GF-D8 (cell line): ENCODE measurements at regions not wholly inside any gene's neighbourhood (a gene's known extent, or its start where the extent isn't known, plus 50 kb on each side); places are given as distances from the start of the nearest gene placed in this dataset.

Source experiments
- DNase-seq: peaks from one replicate; lab custom pipeline; 2025; lab: John Stamatoyannopoulos, UW

DNA sequence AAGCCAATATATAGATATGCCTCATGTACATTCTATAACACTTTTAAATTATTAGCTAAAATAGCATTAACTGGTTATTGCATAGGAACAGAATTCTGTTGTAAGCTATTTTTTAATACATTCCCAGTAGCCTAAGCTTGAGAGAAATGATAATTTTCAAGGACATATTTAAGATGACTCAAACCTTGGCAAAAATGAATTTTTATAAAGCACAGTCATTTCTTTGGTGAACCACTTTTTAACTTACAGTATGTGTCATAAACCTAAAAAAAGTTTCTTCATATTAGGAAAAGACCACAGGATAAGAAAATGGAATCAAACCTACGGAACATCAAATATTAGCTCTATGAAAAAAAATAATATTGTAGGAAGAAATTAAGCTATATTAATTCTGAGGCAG lies 986.3 kb downstream of the STIM2 start:
- DNase-seq = no peak

DNA sequence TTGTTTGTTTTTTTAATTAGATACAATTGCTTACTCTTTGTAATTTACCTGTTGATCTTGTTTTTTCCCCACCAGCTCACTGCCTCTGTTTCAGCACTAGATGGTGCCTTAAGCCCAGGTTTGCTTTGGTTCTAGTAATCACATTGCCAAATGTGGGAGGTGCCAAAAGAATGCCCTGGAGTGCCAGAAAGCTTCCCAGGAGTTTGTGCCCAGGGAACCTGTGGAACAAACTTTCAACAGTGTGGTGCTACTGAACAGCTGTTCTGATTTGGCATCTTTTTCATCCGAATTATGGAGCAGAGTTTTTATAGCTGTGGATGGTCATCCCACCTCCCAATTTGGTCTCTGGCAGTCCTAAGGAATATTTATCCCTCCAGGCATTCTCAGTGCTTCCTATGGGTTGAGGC lies 1000.7 kb downstream of the STIM2 start:
- DNase-seq = no peak

DNA sequence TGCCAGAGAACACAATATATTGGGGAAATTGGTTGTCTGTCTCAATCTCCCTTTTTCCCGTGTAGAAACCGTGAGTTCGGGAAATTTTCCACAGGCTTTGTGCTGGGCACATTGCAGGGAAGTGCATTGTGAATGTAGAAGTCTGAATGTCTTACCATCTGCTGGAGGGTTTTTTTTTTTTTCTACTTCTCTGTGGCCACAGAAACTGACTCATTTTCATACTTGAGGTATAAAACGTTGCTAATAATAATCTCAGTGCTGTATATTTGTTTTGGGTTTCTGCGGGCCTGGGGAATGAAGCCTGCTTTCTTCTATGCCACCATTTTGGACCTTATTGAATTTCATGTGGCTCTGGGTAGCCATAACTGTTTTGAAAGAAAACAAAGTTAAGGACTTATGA lies 1001.2 kb downstream of the STIM2 start:
- no peak for DNase-seq

DNA sequence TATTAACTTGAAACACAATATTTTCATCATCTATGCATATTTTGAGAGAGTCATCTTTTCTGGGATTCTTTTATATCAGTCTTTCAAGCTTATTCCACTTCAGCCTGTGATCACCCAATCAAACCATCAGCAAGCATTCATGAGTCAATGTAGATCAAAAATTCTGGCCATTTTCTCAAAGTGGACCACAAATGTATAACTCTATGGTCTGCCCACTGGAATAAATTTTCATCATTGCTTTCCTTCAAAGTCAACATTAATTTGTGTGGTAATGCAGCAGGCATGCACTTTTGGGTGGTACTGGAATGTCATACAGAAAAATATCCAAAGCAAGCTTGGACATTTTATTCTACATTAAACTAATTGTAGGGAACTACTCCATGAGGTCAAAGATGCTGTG lies 1013.0 kb downstream of the STIM2 start:
- DNase-seq = no peak

DNA sequence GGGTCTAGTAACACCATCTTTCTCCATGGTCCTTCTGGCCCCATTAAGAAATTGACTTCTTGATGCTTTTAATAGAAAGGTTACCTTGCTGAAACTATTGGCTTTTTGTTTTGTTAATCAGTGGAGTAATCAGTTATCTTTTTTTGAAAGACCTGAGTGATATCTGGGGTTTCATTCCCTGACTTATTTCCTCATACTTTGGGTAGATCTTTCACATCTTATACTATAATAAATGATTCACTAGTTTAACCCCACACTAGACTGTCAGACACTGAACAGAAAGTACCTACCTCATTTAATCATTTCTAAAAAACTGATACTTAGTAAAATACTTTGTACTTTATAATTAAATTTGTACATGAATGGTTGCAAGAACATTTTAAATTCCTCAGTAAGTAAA lies 1021.1 kb downstream of the STIM2 start:
- no peak for DNase-seq

DNA sequence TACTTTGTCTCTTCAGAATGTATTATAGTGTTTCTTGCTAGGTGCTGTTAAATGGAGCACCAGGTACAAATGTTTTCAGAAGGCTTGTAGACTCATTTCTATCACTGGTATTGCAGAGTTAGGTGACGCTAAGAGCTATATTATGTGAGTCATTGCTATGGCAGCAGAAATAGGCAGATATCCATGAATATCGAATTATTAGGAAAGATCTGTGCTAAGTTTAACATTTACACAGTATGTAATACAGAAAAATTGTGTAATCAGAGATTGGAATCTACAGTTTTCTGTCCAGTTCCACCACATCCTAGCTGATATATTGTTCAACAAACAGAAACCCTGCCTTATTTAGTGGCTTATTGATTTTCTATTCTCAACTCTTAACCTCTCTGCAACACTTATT lies 1025.5 kb downstream of the STIM2 start:
- no peak for DNase-seq

DNA sequence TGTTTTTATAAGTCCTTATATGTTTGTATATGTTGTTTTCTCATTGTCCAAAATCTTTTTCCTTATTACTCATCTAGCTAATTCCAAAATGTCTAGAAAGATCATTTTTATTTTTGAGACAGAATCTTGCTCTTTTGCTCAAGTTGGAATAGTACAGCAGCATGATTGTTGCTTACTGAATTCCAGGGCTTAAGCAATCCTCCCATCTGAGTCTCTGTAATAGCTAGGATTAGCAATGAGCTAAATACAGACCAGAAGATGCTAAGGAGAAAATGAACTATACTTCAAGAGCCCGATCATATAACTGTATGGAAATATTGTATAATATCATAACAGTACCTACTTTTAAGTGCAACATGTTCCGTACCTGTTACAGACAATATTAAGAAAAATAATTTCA lies 1027.0 kb downstream of the STIM2 start:
- no peak for DNase-seq

DNA sequence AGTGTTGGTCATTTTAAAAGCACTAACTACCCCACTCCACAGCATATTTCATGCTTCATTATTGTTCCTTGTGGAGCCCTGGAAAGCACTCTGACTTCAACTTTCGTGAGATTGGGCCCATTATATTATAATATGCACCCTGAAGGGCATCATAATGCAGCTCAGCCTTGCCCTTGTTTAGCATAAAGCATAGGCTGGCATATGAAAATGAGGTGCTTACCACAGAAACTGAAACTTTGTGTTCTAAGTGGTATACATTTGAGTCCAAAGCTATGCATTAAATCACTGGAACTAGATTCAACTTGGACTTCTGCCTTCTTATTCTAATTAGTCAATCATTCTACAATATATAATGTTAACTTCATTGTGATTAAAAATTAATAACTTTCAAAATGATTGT lies 1027.9 kb downstream of the STIM2 start:
- no peak for DNase-seq

DNA sequence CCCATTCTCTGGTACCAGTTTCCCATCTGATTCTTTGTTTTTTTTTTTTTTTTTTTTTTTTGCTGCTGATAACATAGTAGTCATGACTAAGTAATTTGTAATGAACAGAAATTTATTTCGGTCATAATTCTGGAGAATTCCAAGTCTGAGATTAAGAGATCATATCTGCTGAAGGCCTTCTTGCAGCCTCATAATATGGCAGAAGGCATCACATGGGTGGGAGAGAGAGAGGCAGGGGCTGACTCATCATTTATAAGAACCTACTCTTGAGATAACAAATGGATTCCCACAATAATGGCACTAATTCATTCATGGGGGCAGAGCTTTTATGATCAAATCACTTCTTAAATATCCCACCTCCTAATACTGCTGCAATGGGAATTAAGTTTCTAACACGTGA lies 1034.3 kb downstream of the STIM2 start:
- DNase-seq = no peak

DNA sequence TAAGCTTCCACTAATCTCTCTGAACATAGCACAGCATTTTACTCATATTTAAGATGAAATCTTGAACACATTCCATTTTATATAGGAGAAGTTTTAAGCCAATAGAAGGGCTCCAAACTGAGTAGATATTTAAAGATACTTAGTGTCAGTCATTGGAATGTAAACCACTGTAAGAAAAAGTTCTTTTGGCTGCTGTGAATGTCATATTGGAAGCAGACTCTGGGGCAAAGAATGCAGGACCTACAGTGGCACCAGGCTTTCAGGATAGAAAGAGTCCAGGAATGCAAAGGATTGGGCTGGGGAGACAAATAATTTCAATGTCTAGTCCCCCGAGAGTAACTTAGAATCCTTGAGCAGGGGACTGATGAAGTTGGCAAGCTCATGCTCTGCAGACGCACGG lies 1047.7 kb downstream of the STIM2 start:
- no peak for DNase-seq

DNA sequence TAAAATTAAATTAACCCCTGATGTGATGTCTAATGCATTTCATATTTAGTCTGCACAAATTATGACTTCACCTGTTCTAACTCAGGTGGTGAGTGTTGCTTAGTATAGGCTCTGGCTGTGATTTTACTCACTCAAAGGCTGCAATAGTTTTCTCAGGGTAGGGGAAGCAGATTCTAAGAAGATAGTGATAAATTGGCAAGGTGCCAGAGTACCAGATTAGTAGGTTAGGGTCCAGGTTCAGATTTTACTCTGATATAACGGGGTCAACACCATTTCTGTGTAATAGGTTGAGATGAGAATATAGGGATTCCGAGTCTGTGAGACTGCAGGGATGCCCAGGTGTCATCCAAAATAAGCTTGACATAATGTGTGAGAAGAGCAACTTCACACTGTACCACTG lies 1049.6 kb downstream of the STIM2 start:
- no peak for DNase-seq

DNA sequence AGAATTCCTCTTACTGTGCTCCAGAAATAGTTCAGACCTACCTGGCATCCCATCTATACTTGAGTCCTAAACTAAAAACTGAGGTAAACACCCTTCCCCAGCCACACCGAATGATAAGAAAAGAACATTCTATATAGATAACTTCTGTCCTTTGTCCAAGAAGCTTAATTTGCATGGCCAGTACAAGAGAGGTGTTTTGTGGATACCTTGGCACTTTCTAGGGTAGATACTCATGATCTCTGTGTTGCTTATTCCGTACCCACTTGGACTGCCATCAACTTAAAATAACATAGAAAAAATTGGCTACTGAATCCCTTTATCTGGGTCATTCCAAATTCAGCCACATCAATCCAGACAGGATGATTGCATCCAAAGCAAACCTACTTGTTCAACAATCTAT lies 1050.4 kb downstream of the STIM2 start:
- no peak for DNase-seq

DNA sequence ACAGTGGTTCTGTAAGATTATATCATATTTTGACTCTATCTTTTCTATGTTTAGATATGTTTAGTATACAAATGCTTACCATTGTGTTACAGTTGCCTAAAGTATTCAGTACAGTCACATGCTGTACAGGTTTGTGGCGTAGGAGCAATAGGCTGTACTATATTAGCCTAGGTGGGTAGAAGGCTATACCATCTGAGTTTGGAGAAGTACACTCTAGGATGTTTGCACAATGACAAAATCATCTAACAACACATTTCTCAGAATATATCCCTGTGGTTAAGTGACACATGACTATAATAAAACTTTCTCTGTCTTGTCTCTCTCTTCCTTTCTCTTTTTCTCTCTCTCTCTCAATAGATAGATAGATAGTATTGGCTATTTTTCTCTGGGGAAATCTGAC lies 1053.1 kb downstream of the STIM2 start:
- no peak for DNase-seq

DNA sequence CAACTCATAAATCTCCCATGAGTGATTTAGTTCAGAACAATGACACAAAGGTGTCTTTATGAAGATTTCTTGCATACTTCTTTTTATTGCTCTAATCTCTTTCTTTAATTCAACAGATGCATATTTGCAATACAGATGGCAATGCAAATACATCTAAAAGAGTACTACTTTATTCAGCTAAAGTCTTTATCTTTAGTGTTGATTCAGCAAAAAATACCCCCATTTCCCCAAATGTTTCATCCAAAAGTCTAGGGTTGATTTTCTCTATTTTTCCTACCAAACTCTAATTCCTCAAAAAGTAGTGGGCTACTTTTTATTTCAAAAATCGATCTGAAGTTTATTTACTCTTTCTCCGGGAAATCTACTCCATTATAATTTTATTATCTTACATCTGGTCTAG lies 1055.2 kb downstream of the STIM2 start:
- DNase-seq = no peak

DNA sequence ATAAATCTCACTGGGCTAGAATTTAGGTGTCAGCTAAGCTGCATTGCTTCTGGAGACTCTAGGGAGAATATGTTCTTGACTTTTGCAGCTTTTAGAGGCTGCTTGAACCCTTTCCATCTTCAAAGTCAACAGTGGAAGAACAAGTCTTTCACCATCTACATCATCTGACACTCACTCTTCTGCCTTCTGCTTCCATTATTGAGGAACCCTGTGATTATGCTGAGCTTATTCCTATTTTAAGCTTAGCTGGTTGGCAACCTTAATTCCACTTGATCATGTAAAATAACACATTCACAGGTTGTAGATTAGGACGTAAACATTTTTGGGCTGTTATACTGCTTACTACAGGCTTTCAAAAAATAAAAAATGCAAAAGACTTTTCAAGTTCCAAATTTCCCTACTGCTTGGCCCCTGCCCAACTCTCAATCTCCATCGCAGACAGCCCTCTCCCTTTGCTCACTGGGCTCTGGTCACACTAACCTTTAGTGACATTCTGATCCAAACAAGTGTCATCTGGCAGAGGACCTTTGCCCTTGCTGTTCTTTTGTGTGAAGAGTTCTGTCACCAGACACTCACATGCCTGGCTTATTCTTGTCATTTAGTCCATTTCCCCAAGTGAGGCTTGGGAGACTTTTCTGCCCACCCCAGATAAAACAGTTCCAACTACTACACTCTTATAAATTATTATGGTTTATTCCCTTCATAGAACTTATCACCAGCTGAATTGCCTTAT lies 1056.0 kb downstream of the STIM2 start:
- DNase-seq = no peak

DNA sequence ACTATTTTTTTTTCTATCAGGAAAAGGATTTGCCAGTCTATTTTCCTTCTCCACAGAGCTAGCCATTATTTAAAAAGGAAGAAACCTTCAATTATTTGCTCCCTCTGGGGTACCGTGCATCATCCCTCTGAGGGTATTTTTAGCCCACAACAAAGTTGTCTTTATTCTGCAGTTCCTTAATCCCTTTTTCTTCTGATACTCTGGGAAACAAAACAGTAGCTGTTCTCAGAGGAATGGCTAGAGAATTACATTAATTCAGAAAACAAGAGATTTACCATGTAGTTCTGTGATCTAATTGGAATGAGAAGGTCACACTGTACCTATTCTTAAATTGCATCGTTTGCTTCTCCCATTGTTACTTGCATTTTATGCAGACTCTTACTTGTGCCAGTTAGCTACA lies 1056.7 kb downstream of the STIM2 start:
- no peak for DNase-seq

DNA sequence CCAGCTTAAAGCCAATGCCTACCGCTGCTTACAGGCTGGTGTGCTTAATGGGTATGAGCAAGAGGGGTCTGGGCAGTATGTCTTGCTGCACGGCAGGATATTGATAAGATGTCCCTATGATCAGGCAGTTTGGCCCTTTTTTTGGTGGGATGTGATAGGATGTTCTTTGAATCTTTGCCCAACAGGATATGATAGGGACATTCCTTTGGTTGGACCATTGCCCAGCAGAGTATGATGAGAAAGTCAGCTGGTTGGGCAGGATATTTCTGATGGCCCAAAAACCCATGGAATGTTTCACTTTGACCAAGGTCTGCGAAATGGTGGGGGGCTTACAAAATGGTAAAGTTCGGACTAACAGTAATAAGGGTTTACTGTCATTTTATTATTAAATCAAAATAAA lies 1060.6 kb downstream of the STIM2 start:
- no peak for DNase-seq

DNA sequence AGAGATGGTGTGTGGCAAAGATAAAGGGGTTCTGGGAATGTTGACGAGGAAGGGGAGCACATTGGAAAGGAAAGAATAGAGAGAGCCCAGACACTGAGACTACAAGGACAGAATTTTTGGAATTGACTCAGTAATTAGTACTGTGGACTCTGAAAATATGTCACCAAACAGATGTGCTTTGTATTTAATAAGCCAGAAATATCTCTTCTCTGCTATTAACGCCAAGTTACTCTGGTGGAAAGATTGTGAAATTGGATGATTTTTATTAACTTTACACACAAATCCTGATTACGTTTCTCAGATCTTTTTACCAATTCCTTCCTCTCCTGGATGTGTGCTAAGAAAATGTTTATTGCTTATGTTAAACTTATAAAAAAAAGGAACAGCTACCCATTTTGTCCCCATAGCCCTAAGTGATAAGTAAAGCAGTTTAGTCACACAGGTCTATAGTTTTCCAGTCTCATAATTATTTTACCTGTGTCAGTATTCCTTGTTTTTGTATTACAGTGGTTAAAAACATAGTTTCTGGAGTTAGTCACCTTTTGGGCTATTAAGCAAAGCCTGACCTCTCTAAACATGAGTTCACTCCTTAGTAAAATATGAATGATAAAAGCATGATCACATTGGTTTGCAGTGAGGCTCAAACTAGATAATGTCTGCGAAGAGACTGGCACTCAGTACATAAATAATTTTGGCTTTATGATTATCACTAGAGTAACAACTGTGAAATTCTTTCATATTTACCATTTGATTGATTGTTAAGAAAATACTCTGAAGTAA lies 1068.3 kb downstream of the STIM2 start:
- no peak for DNase-seq

DNA sequence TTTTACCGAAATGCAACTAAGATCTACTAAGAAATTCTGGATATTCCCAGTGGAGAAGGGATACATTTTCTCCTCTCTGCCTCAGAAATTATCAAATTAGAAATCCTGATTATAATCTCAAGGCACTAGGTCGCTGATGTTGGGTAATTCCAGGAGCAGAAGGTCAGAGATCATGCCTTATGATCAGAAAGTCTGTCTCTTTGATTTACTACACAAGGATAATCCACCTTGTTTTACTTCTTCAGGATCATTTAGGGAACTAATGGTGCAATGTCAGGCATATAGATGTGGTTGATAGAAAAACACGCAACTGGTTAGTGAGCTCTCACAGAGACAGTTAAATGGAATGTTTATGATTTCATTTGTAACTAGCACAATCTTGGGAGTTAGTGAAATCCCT lies 1069.7 kb downstream of the STIM2 start:
- DNase-seq = no peak

DNA sequence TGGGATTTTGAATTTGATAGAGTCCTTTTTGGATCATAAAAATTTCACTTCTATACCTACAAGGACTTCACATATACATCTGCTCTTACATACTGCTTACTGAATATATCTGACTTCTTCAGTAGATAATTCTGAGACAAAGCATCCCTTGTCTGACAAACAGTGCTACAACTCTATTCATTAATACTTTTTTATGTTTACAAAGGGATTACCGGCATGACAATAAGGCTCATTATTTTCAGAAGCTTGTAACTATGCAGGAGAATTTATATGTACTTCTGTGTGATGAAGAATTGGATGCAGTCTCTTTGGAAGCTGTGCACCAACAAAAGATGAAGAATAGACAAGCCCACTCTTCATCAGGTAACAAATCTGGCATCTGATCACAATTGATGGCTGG lies 1070.3 kb downstream of the STIM2 start:
- DNase-seq = no peak

DNA sequence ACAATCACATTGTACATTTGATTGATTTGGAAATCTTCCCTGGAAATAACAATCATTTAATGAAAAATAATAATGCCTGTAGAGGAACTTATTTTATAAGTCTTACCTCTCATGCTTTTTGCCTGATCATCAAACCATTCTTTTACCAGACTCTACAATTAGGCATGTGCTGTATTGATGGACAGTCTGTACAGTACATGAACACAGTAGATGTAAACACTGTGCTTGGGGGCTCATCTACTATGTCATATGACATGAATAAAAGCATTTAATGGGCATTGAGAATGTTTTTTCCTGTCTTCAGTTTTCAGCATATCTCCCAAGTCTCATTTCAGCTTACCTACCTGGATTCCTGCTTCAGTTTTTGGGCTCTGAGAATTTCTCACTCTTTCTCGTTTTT lies 1070.9 kb downstream of the STIM2 start:
- no peak for DNase-seq

DNA sequence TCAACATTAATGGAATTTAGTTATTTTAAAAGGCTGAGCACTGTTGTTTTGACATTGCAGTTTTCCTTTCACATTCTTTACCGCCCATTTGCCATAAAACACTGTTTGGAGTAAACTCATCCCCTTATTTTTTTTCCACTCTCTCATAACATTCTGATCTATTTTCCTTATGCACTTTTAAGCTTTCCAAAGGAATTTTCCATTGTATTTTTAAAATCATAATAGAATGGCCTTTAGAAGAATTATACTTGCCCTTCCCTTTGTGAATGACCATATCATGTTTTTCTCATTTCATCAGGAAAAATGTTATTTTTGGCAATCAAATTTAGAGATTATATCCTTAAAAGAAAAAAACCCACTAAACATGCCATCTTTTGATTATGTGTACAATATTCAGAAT lies 1074.2 kb downstream of the STIM2 start:
- DNase-seq = no peak

DNA sequence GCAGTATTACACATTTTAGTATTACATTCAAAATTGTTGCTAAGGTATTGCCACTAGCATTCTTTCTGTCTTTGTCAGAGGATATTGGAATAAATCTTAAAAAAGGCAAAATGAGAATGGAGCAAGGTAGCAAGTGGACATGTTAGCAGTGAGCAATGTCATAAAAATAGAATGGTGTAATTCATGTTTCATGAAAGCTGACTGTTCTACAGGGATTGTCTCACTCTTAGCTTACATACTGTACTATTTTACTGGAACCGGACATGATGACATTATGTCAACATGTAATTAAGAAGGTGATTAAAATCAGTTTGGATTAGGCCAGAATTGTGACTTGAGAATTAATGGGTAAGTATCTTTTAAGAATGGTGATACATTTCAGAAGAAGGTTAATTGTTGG lies 1086.2 kb downstream of the STIM2 start:
- no peak for DNase-seq

DNA sequence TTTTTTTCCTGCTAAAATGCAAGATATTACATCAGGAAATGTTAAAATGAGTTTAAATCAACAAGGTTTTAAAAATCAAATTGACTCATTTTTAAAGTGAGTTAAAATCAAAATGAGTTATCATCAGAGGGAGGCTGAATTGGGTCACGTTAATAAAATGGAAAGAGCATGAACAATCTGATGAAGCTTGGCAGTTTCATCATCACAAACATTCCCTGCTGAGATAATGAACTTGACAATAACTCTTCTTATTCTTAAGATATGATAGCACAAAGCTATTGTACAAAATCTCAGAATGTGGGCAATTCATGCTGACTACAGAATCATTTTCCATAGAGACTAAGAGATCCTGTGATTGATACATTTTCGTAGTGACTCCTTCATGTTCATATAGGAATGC lies 1086.7 kb downstream of the STIM2 start:
- DNase-seq = no peak
